Keratinocyte (primary cell): ENCODE measurements at regions not wholly inside any gene's neighbourhood (a gene's known extent, or its start where the extent isn't known, plus 50 kb on each side); places are given as distances from the start of the nearest gene placed in this dataset.

Source experiments
- EZH2 ChIP-seq: IDR thresholded peaks from one replicate; pipeline ENCODE4 v1.6.1; 2012; ENCODE audit warnings: inconsistent platforms, mild to moderate bottlenecking, low read length, moderate library complexity
- TF ChIP-seq, protein P1 (sequence below), 3 experiments: IDR thresholded peaks in 1 of 3; conservative IDR thresholded peaks in 1 of 3; optimal IDR thresholded peaks in 1 of 3; 2 replicates in 2 of 3; 3 replicates in 1 of 3; pipeline versions ENCODE3 to v1.5.1; 2011; ENCODE audit warnings: low read length in 3 of 3, mild to moderate bottlenecking in 3 of 3, moderate library complexity in 2 of 3, control low read depth in 1 of 3, inconsistent platforms in 1 of 3; ENCODE audit not compliant: insufficient read depth in 2 of 3; ENCODE audit errors: extremely low read depth in 1 of 3

DNA sequence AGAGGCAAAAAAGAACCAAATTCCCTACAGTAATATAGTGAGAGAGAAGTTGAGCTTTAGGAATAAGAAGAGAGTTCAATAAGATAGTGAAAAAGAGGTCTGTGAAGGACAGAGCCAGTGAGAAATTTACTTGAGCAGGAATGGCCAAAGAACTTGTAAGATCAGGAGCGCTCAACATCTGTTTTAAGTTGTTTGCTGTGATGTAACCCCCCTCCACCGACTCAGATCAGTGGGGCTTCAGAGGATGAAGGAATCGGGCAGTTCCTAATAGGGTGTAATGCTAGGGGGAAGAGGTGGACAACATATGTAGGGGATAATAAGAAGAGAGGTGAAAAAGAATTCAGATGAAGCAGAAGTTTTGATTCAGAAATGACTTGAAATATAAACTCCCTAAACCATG is 85.3 kb upstream of the FNDC3A start:
- TF ChIP-seq, protein P1, sequence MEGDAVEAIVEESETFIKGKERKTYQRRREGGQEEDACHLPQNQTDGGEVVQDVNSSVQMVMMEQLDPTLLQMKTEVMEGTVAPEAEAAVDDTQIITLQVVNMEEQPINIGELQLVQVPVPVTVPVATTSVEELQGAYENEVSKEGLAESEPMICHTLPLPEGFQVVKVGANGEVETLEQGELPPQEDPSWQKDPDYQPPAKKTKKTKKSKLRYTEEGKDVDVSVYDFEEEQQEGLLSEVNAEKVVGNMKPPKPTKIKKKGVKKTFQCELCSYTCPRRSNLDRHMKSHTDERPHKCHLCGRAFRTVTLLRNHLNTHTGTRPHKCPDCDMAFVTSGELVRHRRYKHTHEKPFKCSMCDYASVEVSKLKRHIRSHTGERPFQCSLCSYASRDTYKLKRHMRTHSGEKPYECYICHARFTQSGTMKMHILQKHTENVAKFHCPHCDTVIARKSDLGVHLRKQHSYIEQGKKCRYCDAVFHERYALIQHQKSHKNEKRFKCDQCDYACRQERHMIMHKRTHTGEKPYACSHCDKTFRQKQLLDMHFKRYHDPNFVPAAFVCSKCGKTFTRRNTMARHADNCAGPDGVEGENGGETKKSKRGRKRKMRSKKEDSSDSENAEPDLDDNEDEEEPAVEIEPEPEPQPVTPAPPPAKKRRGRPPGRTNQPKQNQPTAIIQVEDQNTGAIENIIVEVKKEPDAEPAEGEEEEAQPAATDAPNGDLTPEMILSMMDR (optimal IDR thresholded peaks at IDR 0.05 in 1 of 3, IDR thresholded peaks at IDR 0.05 in 1 of 3, conservative IDR thresholded peaks at IDR 0.05 in 1 of 3; ENCODE audit: extremely low read depth in 1 of 3, insufficient read depth in 2 of 3, low read length in 3 of 3) = no peak
- no peak for TF ChIP-seq EZH2
